ENCODE measurements at regions not wholly inside any gene's neighbourhood (a gene's known extent, or its start where the extent isn't known, plus 50 kb on each side); places are given as distances from the start of the nearest gene placed in this dataset.

DNA sequence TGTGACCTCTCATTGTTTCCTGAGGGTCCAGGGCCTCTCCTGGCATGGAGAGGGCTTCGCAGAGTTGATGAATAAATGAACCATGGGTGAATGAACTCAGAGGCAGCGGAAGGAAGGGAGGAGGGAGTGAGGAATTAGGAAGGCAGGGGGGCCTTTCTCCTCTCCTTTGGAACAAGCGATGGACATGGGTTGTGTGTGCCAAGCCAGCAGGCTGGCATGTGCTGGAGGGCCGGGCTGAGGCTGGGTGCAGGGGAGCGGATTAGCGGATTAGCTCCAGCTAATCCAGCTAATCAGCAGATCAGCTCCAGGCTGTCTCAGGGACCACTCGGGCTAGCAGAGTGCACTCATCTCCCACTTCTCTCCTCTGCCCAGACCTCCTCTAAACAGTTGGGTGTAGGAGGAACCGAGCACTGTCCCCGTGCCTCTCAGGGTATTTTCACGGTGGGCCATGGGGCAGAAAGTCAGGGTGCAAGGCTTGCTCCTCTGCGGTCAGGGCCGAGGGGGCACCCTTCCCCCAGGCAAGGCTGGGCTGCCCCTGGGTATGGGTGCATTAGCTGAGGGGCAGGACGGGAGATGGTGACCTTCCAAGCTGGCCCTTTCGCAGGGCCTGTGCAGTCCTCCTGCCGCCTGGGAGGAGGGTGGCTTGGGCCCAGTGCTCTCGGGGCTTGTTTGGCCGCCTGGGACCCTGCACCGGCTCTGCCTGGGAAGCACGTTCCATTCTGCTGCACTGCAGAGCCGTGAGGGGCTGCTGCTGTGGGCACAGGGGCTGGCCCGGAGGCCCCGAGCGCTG, 120.3 kb upstream of the B3GAT1 start (continued):
- TF ChIP-seq KAT7 (CRISPR knock-in tag; IDR thresholded peaks at IDR 0.05; ENCODE audit: borderline replicate concordance) (no peak), FOSL1 (tag; conservative IDR thresholded peaks at IDR 0.05) (no peak), RBM39 (optimal IDR thresholded peaks at IDR 0.05; ENCODE audit: low read depth, low read length) (no peak), KAT8 (IDR thresholded peaks at IDR 0.05; ENCODE audit: low read depth) (no peak), THRB (CRISPR knock-in tag; conservative IDR thresholded peaks at IDR 0.05) (no peak), HDGF (IDR thresholded peaks at IDR 0.05) (no peak)

- BruUV-seq (replicated peaks): no TSS peak
- in situ Hi-C loops (cut with MboI) (no loop called here), intact Hi-C loops (cut with micrococcal nuclease) (no loop called here)
- Histone ChIP-seq H3K27ac (ENCODE audit: extremely low read depth, low read depth, low read length) (no peak overlapping the region), H3K4me1 (replicated peaks in 1 of 2; ENCODE audit: control insufficient read depth in 2 of 2, insufficient read depth in 2 of 2, low read length in 2 of 2) (0 out of 5 replicates have a peak, but pooled peaks cover 0 to 4% of the 10 kb centered on the region in 2 experiments), H3K79me2 (ENCODE audit: control insufficient read depth, insufficient read depth, low read length) (no peaks in the 10 kb centered on the region), H3K4me2 (ENCODE audit: insufficient read depth, low read length) (no peak overlapping the region), H3K9me3 (replicated peaks; ENCODE audit: control insufficient read depth, insufficient read depth, low read depth, low read length) (no peaks in the 10 kb centered on the region), H3K9me1 (ENCODE audit: control insufficient read depth, insufficient read depth, low read length) (no peaks in the 10 kb centered on the region), H3K36me3 (ENCODE audit: control insufficient read depth, insufficient read depth, low read length) (no peaks in the 10 kb centered on the region), H4K20me1 (replicated peaks; ENCODE audit: control insufficient read depth, insufficient read depth, low read length) (peaks cover 5% of the 10 kb centered on the region; the same call in 1 of the 2 replicates), H3K27me3 (ENCODE audit: control insufficient read depth in 2 of 2, insufficient read depth in 2 of 2, low read length in 2 of 2) (peaks cover 14 to 73% of the 10 kb centered on the region in 2 experiments; a peak in 3 of 5 replicates), H3K4me3 (no peak overlapping the region), H2AFZ (ENCODE audit: low read depth, low read length) (no peak overlapping the region), H3K9ac (ENCODE audit: insufficient read depth in 1 of 2, low read depth in 2 of 2, low read length in 2 of 2) (no peak overlapping the region)
- FAIRE-seq: no peak
- DNase-seq (ENCODE audit: extremely low read depth in 1 of 4, low spot score in 3 of 4): no peak
- WGBS (ENCODE audit: insufficient coverage, low coverage, missing lambda C conversion rate): under 1% methylated on average over 15 of the region's 23 CpGs
- TF ChIP-seq IRF9 (tag; IDR thresholded peaks at IDR 0.05) (no peak), SMARCB1 (IDR thresholded peaks at IDR 0.05; ENCODE audit: insufficient read length, low read depth) (no peak), XRCC3 (IDR thresholded peaks at IDR 0.05) (no peak), PHF21A (IDR thresholded peaks at IDR 0.05; ENCODE audit: borderline replicate concordance, low read depth) (no peak), TBP (optimal IDR thresholded peaks at IDR 0.05; ENCODE audit: low read depth, low read length) (no peak), HOXB6 (CRISPR knock-in tag; IDR thresholded peaks at IDR 0.05; ENCODE audit: borderline replicate concordance) (no peak), E2F3 (CRISPR knock-in tag; IDR thresholded peaks at IDR 0.05) (no peak), TOE1 (IDR thresholded peaks at IDR 0.05; ENCODE audit: borderline replicate concordance) (no peak), TOE1 (CRISPR knock-in tag; IDR thresholded peaks at IDR 0.05; ENCODE audit: borderline replicate concordance, low read depth) (no peak)
- POLR2A ChIA-PET: interaction anchor here (1.0 kb wide), 1 partner anchor 12 kb away, joined by 4 read pairs; no protein-coding TSS in a partner anchor
- CTCF ChIA-PET (ENCODE audit: low intra/inter-chr PET ratio): no interaction called here
- no peak for ATAC-seq
Observed at GRCh38 chr11:134531327-134532130, 119.5 kb upstream of the B3GAT1 start.
